Neutrophil (primary cell): ENCODE measurements at regions not wholly inside any gene's neighbourhood (a gene's known extent, or its start where the extent isn't known, plus 50 kb on each side); places are given as distances from the start of the nearest gene placed in this dataset.

Source experiments
- H3K27ac ChIP-seq: fragments of 200-600 bp; sonication (generic); 2 replicates; pipeline ENCODE4 v1.5.1; 2016; ENCODE audit warnings: mild to moderate bottlenecking, moderate library complexity
- H3K27me3 ChIP-seq: fragments of 200-600 bp; sonication (generic); 2 replicates; pipeline ENCODE4 v1.6.0; 2016; ENCODE audit warnings: mild to moderate bottlenecking
- H3K36me3 ChIP-seq: fragments of 200-600 bp; sonication (generic); 2 replicates; pipeline ENCODE4 v1.5.1; 2017
- H3K4me1 ChIP-seq, 2 experiments: fragments of 200-600 bp in 1 of 2; sonication (generic) in 1 of 2; 1 replicate in 1 of 2; 2 replicates in 1 of 2; pipeline versions ENCODE4 v1.5.1 to v1.6.1; 2013 to 2016; ENCODE audit warnings: low read depth in 1 of 2, low read length in 1 of 2, mild to moderate bottlenecking in 1 of 2, moderate library complexity in 1 of 2; ENCODE audit not compliant: control insufficient read depth in 1 of 2, insufficient read depth in 1 of 2
- H3K4me3 ChIP-seq, 2 experiments: fragments of 200-600 bp in 1 of 2; sonication (generic) in 1 of 2; 1 replicate in 1 of 2; 2 replicates in 1 of 2; pipeline ENCODE4 v1.5.1; 2013 to 2016; ENCODE audit warnings: low read depth in 1 of 2, low read length in 1 of 2, mild to moderate bottlenecking in 1 of 2, moderate library complexity in 1 of 2
- H3K9me3 ChIP-seq: fragments of 200-600 bp; sonication (generic); 2 replicates; pipeline ENCODE4 v1.5.1; 2016
- CTCF ChIP-seq: fragments of 200-600 bp; sonication (generic); IDR thresholded peaks from 2 replicates; pipeline ENCODE4 v1.5.1; 2016; ENCODE audit warnings: antibody characterized with exemption

GRCh38 chr11:92455210-92455790 is 230.7 kb downstream of the FAT3 start:
- no peaks in the 10 kb centered on the region for H3K36me3 ChIP-seq
- no peak for TF ChIP-seq CTCF
- no peaks in the 10 kb centered on the region for H3K27me3 ChIP-seq
- no peaks in the 10 kb centered on the region for H3K4me1 ChIP-seq
- H3K27ac ChIP-seq: no peak overlapping the region
- H3K4me3 ChIP-seq: no peak overlapping the region
- H3K9me3 ChIP-seq: no peaks in the 10 kb centered on the region

- H3K27ac ChIP-seq: no peak overlapping the region
- no peaks in the 10 kb centered on the region for H3K36me3 ChIP-seq
- TF ChIP-seq CTCF: no peak
- no peaks in the 10 kb centered on the region for H3K4me1 ChIP-seq
- no peak overlapping the region for H3K4me3 ChIP-seq
- no peaks in the 10 kb centered on the region for H3K9me3 ChIP-seq
- H3K27me3 ChIP-seq: no peaks in the 10 kb centered on the region
These were observed 232.6 kb downstream of the FAT3 start for GRCh38 chr11:92457250-92457649.

- no peaks in the 10 kb centered on the region for H3K36me3 ChIP-seq
- H3K4me1 ChIP-seq: no peaks in the 10 kb centered on the region
- no peaks in the 10 kb centered on the region for H3K27me3 ChIP-seq
- H3K4me3 ChIP-seq: no peak overlapping the region
- H3K9me3 ChIP-seq: no peaks in the 10 kb centered on the region
- TF ChIP-seq CTCF: no peak
- H3K27ac ChIP-seq: no peak overlapping the region
These were observed 233.9 kb downstream of the FAT3 start for GRCh38 chr11:92458486-92458885.

GRCh38 chr11:92460213-92460612 is 235.6 kb downstream of the FAT3 start:
- no peaks in the 10 kb centered on the region for H3K27me3 ChIP-seq
- TF ChIP-seq CTCF: no peak
- H3K27ac ChIP-seq: no peak overlapping the region
- no peaks in the 10 kb centered on the region for H3K36me3 ChIP-seq
- no peaks in the 10 kb centered on the region for H3K4me1 ChIP-seq
- H3K4me3 ChIP-seq: no peak overlapping the region
- H3K9me3 ChIP-seq: no peaks in the 10 kb centered on the region

GRCh38 chr11:92461447-92461846 is 236.8 kb downstream of the FAT3 start:
- Histone ChIP-seq H3K4me1 (no peaks in the 10 kb centered on the region), H3K27ac (no peak overlapping the region), H3K36me3 (no peaks in the 10 kb centered on the region), H3K9me3 (no peaks in the 10 kb centered on the region), H3K27me3 (no peaks in the 10 kb centered on the region), H3K4me3 (no peak overlapping the region)
- TF ChIP-seq CTCF: no peak

- Histone ChIP-seq H3K9me3 (no peaks in the 10 kb centered on the region), H3K4me3 (no peak overlapping the region), H3K27me3 (no peaks in the 10 kb centered on the region), H3K36me3 (no peaks in the 10 kb centered on the region), H3K4me1 (no peaks in the 10 kb centered on the region), H3K27ac (no peak overlapping the region)
- no peak for TF ChIP-seq CTCF
These were observed 238.2 kb downstream of the FAT3 start for GRCh38 chr11:92462821-92463220.
